Stimulated activated CD8-positive, alpha-beta memory T cell treated with anti-CD3 and anti-CD28 coated beads, Interleukin-15, amount 100 ng/mL, for 4 hours (primary cell): ENCODE measurements at regions not wholly inside any gene's neighbourhood (a gene's known extent, or its start where the extent isn't known, plus 50 kb on each side); places are given as distances from the start of the nearest gene placed in this dataset.
"Not testable (repeated sequence)": the region's sequence is repeated elsewhere in the genome, so short reads cannot be mapped to it uniquely, and the experiment has no call there.

Experiments used
- DNase-seq, 2 donors: peaks; one replicate each; pipeline ENCODE4 v3.0.0-alpha.2; 2020; ENCODE audit warnings: low read depth in 2 of 2

GRCh38 chr16:16448423-16448822 is 69.5 kb downstream of the NPIPA7 start:
- DNase-seq = not testable (repeated sequence)

- DNase-seq = not testable (repeated sequence)
These were observed 70.8 kb downstream of the NPIPA7 start for GRCh38 chr16:16449712-16450237.

DNA sequence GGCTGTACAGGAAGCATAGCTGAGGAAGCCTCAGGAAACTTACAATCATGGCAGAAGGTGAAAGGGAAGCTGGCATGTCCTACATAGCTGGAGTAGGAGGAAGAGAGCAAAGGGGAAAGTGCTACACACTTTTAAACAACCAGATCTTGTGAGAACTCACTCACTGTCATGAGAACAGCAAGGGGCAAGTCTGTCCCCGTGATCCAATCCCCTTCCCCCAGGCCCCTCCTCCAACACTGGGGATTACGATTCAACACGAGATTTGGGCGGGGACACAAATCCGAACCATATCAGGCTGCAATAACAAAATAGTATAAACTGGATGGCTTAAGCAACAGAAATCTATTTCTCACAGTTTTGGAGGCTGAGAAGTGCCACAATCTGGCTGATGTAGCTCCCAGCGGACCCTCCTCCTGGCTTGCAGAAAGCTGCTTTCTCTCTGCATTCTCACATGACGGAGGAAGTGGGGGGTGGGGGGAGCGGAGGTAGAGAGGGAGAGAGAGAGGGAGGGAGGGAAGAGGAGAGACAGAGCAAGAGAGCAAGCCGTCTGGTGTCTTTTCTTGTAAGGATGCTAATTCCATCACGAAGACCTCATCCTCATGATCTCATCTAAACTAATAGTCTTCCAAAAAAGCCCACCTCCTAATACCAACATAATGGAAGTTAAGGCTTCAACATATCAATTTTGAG is 72.9 kb downstream of the NPIPA7 start:
- DNase-seq = not testable (repeated sequence)

- not testable (repeated sequence) for DNase-seq
These were observed 79.6 kb downstream of the NPIPA7 start for GRCh38 chr16:16458579-16458978.

- DNase-seq = not testable (repeated sequence)
These were observed 84.9 kb downstream of the NPIPA7 start for GRCh38 chr16:16463792-16464191.

DNA sequence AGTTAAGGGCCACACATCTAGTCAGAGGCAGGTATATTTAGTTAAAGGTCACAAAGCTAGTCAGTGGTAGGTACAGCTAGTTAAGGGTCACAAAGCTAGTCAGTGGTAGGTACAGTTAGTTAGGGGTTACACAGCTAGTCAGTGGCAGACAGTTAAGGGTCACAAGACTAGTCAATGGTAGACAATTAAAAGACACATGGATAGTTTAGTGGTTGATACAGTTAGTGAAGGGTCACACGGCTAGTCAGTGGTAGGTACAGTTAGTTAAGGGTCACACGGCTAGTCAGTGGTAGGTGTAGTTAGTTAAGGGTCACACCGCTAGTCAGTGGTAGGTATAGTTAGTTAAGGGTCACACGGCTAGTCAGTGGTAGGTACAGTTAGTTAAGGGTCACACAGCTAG is 110.0 kb downstream of the NPIPA7 start:
- not testable (repeated sequence) for DNase-seq

DNA sequence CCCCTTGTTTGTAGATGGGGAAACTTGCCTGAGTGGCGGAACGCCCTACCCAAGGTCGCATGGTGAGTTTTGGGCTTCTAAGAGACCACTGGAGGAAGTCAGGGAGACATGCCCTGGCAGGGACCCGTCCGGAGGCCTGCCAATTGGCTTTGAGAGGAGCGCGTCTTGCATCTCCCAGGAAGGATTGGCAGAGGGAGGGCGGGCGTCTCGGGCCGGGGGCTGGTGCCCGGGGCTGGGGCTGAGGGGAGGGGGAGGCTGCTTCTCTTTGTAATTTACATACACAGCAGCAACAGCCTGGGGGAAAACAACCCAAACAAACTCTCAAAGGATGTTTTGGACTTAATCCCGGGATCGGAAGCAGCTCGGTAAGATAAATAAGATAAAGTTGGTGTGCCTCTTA is 110.5 kb downstream of the NPIPA7 start:
- not testable (repeated sequence) for DNase-seq

- not testable (repeated sequence) for DNase-seq
These were observed 115.2 kb downstream of the NPIPA7 start for GRCh38 chr16:16494114-16494513.

GRCh38 chr16:16494998-16495397 is 116.1 kb downstream of the NPIPA7 start:
- DNase-seq = not testable (repeated sequence)

GRCh38 chr16:16499875-16500274 is 120.9 kb downstream of the NPIPA7 start:
- not testable (repeated sequence) for DNase-seq

DNA sequence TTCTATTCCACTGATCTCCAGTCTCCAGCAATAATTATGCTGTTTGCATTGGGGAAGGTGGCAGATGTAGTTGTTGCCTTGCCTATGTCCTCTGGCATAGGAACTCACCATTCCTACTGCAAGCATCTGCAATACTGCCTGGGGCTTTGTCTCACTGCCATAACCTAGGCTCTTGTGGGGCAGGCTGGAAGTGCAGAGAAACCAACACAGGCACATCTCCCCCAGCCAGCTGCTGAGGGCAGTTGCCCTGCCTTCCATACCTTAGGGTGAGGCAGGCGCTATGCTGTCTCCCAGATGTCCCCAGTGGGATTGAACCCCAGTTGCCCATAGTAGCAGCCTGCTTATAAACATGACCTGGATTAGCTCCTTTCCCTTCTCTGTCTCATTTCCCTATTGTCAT is 128.1 kb downstream of the NPIPA7 start:
- DNase-seq = not testable (repeated sequence)

DNA sequence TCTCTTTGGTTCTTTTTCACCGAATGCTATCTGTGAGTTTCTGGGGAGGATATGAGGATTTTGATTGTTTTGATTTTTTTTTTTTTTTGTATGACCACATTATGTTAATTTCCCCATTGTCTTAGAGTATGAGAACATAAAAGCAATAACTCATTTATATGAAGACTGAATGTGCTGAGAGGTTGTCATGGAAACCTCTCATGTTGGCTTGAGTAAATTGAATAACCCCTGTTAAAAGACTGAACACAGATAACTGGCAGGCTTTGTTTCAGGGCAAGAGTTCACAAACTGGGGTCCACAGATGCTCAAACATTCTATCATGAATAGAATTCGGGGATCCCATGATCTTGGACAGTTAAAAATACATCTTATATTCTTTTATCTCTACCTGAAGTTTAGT is 129.4 kb downstream of the NPIPA7 start:
- DNase-seq = not testable (repeated sequence)

DNA sequence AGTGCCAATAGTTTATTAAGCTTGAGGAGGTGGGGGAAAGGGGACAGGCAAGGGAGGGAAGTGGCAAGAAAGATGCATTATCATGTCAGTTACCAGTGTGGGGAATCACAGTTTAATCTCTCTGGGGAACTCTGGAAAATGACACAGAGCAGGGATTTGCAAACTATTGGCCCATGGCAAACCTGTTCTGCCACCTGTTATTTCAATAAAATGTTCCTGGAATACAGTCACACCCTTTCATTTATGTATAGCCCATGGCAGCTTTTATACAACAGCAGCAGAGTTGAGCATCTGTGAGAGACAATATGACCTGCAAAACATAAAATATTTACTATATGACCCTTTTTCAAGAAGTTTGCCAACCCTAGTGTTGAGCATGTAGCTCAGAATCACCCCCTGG is 140.5 kb downstream of the NPIPA7 start:
- not testable (repeated sequence) for DNase-seq

DNA sequence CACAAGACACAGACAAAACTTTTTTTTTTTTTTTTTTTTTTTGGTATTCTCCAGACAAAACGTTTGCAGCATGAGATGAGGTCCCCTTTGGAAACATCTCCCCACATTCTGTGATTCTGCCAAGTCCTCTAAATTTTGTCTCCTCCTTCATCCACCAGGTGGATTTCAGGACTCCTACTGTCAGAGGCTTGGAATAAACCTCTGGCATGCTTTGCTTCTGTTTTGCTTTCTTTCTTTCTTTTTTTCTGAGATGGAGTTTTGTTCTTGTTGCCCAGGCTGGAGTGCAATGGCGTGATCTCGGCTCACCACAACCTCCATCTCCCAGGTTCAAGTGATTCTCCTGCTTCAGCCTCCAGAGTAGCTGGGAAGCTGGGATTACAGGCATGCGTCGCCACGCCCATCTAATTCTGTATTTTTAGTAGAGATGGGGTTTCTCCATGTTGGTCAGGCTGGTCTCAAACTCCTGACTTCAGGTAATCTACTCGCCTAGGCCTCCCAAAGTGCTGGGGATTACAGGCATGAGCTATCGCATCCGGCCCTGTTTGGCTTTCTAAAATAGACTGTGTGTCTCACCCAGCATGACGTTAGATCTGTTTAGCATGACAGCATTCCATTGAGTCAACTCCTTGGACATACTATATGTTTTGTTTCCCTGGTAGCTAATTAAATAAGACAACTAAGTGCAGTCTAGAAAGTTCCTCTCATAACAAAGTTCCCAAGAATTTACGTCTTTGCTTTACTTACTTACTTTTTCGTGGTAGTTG is 142.5 kb downstream of the NPIPA7 start:
- not testable (repeated sequence) for DNase-seq

- not testable (repeated sequence) for DNase-seq
These were observed 148.1 kb downstream of the NPIPA7 start for GRCh38 chr16:16526998-16527397.

DNA sequence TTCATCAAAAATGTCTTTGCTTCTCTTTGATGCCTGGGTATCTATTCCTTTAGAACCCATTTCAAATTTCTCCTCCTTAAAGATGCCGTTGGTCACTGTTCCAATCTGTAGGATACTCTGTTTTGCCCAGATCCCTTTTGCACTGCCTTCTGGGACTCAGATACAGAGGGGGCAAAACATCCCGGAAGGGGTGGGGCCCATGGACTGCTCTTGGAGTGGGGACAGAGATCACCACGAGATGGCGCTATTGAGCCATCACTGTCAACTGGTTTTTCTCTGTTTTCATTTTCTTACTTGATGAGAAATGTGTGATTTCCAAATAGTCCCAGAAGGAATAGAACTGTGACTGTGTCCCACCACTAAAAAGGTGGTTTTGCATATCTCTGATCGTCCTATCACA is 151.8 kb downstream of the NPIPA7 start:
- not testable (repeated sequence) for DNase-seq

GRCh38 chr16:16535565-16535964 is 156.6 kb downstream of the NPIPA7 start:
- DNase-seq = not testable (repeated sequence)

- DNase-seq = not testable (repeated sequence)
These were observed 157.2 kb downstream of the NPIPA7 start for GRCh38 chr16:16536151-16536550.

GRCh38 chr16:16549710-16550109 is 170.8 kb downstream of the NPIPA7 start:
- DNase-seq = not testable (repeated sequence)

- DNase-seq = not testable (repeated sequence)
These were observed 171.9 kb downstream of the NPIPA7 start for GRCh38 chr16:16550824-16551223.

DNA sequence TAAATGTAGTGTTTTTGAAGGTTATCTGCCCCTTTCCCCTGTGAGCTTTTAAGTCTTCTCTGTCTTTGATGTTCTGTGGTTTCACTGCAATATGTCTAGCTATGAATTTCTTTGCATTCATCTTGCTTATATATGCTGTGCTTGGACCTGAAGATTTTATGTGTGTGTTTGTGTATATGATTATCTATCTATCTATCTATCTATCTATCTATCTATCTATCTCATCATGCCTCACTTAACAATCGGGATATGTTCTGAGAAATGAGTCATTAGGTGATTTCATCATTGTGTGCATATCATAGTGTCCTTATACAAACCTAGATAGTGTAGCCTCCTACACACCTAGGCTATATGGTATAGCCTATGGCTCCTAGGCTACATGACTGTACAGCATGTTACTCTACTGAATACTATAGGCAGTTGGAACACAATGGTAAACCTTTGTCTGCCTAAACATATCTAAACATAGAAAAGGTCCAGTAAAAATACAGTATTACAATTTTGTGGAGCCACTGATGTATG is 173.9 kb downstream of the NPIPA7 start:
- DNase-seq = not testable (repeated sequence)

DNA sequence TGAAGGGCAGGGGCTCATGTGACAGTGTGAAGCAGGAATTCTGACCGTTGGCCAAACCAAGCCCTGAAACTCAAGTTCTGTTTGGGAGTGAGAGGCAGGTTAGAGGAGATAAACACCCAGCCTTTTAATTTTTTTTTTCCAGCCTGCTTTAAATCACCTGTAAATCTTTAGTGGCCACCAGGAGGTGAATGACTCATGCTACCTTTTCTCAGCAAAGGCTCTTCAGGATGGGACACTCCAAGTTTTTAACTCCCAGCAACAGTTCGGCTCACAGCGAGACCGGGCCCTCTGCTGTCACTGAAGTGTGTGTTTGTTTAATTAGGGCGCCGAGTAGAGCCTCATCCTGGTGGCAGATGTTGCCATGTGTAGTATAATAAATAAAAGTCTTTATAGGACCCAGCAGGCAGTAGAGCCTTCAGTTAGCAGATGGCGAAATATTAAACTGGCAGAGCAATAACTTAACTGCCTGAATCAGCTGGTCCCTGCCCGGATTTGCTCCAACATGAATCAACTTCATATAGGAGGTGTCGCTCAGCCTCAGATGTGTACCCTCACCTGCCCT is 180.3 kb downstream of the NPIPA7 start:
- DNase-seq = not testable (repeated sequence)
